CD4-positive, alpha-beta T cell treated with Interleukin-10 for 1 hour (primary cell): ENCODE measurements at regions not wholly inside any gene's neighbourhood (a gene's known extent, or its start where the extent isn't known, plus 50 kb on each side); places are given as distances from the start of the nearest gene placed in this dataset.
"Not testable (repeated sequence)": the region's sequence is repeated elsewhere in the genome, so short reads cannot be mapped to it uniquely, and the experiment has no call there.

Source experiments
- DNase-seq: peaks from one replicate; pipeline ENCODE4 v3.0.0-alpha.2; 2020

DNA sequence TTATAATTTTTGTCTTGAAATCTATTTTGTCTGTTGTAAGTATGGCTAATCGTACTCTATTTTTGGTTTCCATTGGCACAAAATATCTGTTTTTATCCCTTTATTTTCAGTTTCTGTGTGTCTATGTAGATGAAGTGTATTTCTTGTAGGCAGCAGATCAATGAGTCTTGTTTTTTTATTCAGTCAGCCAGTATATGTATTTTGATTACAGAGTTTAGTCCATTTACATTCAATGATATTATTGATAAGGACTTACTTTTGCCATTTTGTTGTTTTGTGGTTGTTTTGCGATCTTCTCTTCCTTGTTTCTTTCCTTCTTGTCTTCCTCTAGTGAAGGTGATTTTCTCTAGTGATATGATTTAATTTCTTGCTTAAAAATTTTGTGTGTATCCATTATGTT, 336.3 kb upstream of the SPRY2 start:
- DNase-seq, result no peak

DNA sequence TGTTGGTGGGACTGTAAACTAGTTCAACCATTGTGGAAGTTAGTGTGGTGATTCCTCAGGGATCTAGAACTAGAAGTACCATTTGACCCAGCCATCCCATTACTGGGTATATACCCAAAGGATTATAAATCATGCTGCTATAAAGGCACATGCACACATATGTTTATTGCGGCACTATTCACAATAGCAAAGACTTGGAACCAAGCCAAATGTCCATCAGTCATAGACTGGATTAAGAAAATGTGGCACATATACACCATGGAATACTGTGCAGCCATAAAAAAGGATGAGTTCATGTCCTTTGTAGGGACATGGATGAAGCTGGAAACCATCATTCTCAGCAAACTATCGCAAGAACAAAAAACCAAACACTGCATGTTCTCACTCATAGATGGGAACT, 334.5 kb upstream of the SPRY2 start:
- DNase-seq, result not testable (repeated sequence)

DNA sequence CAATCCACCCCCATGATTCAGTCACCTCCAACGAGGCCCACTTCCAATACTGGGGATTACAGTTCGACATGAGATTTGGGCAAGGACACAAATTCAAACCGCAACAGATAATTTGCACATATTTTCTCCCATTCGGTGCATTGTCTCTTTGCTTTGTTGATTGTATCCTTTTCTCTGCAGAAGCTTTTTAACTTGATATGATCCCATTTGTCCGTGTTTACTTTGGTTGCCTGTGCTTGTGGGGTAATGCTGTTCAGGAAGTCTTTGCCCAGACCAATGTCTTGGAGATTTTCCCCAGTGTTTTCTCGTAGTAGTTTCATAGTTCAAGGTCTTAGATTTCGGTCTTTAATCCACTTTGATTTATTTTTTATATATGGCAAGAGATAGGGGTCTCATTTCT, 330.8 kb upstream of the SPRY2 start:
- no peak for DNase-seq

- DNase-seq, result no peak
Measured at GRCh38 chr13:80669112-80669511, 328.2 kb upstream of the SPRY2 start.

DNA sequence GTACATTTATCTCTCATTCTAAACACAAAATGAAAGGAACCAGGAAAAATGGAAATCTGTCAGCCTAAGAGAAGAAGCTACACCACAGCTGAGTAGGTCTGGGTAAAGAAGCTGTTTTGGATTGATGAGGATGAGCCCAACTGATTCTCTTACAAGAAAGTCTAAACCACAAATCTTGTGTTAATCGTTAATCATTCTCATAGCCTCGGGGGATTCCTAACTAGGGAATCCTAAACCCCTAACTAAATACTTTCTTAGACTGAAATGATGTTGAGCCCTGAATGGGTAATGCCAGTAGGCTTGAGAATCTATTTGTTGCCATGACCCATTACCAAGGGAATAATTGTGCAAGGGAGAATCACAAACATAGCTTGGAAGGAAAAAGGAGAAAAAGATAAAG, 327.5 kb upstream of the SPRY2 start:
- no peak for DNase-seq

DNA sequence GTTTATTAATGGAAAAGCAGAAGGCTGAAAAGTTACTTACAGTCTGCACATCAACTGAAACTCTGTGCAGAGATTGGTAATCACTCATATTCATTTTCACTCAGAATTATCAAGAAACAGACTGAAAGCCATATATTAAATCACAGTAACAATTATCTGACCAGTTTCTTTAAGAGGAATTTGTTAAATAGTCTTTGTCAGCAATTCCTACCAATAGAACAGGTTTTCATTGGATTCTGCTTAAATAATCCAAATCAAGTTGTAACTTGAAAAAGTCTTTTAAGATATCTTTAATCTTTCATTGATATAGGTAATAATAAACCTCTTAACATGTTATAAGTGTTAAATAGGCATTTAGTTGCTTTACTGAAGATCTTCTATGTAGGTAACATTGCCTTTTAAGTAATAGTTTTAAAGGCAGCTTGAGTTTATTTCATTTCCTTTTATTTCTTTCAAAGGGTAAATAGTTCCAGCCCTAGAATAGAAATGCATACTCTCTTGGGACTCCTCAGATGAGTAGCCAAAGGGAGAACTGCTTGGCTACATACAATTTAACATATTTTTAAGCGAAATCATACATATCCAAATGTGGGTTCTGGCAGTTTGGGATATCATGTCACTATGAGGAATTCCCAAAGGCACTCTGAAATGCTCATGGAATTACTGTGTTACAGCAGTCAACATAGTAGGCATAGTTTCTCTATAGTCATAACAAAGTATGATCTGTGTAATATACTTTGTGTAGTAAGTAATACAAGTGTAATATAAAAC, 326.0 kb upstream of the SPRY2 start:
- DNase-seq, result no peak

DNA sequence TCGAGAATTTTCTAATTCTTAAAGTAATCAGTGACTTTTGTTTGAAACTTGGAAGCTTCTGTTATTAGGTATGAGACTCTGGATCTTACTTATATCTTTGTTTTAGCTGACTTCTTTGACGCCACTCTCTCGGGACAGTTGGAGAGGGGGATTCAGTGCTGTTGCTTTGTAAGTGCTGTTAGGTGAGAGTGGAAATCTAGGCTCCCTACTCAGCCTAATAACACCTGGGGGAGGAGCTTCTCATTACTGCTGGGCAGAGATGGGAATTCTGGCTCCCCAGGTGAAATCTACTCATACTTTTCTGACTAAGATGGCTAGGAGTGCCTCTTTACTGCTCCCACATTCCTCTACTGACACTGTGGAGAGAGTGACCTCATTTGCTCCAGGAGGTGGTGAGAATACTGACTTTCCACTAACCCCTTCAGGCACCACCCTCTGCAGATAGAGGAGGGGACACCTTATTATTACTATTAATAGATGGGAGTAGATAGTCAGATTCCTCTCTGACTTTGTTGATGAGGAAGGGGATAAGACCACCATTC, 324.9 kb upstream of the SPRY2 start:
- DNase-seq, result no peak

- no peak for DNase-seq
Measured at GRCh38 chr13:80664950-80665349, 324.0 kb upstream of the SPRY2 start.

- no peak for DNase-seq
Measured at GRCh38 chr13:80663788-80664187, 322.9 kb upstream of the SPRY2 start.

DNA sequence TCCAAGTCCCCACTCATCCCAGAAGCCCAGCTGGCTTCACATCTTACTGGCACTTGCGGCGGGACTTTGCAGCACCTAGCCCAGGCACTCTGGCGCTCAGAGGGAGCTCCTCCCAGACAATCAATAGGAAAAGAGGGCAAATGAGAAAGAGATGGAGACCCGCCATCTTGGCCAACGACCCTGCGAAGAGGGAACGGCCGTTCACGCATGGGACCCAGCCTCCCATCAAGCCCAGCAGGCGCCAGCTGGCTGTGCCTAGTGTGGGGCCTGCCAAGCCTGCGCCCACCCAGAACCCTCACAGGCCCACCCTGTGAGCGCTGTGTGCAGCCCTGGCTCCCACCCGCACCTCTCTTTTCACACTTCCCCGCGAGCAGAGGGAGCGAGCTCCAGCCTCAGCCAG, 317.8 kb upstream of the SPRY2 start:
- DNase-seq, result no peak

- DNase-seq, result no peak
Measured at GRCh38 chr13:80656512-80656904, 315.6 kb upstream of the SPRY2 start.

- DNase-seq, result no peak
Measured at GRCh38 chr13:80655778-80656511, 315.0 kb upstream of the SPRY2 start.

- DNase-seq, result no peak
Measured at GRCh38 chr13:80654638-80655249, 313.8 kb upstream of the SPRY2 start.

DNA sequence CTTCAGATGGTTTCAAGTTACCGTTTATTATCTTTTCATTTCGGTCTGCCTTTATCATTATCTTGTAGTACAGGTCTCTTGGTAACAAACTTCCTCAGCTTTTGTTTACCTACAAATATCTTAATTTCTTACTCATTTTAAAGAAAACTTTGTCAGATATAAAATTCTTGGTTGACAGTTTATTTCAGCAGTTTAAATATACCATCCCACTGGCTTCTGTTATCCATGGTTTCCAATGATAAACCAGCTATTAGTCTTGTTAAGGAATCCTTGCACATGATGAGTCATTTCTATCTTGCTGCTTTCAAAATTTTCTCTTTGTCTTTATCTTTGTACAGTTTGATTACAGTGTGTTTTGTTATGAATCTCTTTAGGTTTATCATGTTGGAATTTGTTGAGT, 308.3 kb upstream of the SPRY2 start:
- DNase-seq, result no peak

DNA sequence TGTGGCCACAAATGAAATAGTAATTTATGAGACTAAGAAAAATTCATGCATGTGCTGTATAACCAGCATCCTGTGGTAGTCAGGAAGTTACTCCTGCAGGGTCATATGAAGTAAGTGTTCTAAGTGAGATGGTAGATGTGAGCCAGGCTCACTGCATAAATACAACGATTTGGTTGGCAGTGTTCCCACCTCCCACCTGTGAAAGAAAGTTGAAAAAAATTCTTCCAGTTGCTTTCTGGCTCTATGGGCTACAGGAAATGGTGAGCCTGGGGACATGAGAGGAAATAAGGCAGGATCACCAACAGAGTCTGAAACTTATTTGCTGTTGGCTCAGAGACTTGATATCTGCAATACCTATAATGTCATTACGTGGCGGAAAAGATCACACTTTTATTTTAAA, 301.7 kb upstream of the SPRY2 start:
- no peak for DNase-seq

GRCh38 chr13:80633251-80633650, 292.3 kb upstream of the SPRY2 start:
- no peak for DNase-seq

GRCh38 chr13:80630685-80631121, 289.8 kb upstream of the SPRY2 start:
- no peak for DNase-seq

DNA sequence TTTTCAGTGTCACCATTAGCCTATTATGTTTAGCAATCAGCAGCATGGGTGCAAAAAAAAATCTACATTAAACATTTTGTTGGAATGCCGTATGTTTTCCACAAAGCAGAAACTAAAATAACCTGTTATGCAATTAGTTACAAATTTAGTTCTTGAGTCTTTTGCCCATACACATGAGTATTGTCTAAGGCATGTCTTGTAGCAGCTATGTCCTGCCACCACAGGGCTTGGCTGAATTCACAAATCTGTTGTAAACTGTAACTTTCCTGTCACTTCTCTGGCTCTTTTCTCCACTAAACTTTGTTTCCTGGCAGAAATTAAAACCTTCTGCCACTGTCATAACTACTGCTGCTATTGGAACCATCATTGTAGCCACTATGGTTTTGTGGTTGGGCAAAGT, 277.9 kb upstream of the SPRY2 start:
- DNase-seq, result no peak

DNA sequence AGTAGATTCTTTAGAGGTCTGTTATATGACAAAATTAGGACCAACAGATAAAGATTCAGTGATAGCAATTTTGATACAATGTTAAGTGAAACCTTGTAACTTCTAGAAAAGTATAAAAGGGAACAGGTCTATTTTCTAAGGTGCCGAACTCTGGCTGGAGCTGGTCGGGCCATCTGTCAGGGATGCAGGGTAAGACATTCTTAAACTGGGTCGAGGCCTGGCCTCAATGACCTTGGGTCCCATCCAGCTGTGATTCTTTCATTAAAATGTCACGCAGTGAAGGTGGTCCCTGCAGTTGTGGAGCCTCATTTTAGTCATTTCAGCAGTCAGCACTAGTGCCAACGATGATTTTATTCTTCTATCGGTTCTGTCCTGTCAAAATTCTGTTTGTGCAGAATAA, 271.9 kb upstream of the SPRY2 start:
- DNase-seq, result no peak

- no peak for DNase-seq
Measured at GRCh38 chr13:80611310-80611709, 270.4 kb upstream of the SPRY2 start.

- no peak for DNase-seq
Measured at GRCh38 chr13:80605716-80606115, 264.8 kb upstream of the SPRY2 start.

- DNase-seq, result no peak
Measured at GRCh38 chr13:80605011-80605410, 264.1 kb upstream of the SPRY2 start.

DNA sequence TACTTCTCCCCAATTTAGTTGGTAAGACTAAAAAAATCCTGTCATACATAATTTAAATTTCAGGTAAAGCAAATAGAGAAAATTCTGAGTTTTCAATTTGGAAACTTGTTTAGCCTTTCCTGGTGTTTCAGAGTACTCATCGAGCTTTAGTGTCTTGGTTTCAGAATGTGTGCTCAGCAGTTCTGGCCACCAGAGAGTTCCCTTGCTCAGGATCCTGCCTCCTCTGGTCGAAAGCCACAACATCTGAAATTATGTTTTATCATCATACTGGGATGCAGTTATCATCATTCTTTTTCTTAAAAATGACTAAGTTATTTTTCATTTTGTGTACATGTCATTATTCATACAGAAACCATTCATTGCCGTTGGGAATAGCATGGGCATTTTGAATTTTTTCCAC, 263.2 kb upstream of the SPRY2 start:
- DNase-seq, result no peak

GRCh38 chr13:80603351-80603750, 262.4 kb upstream of the SPRY2 start:
- DNase-seq, result no peak
